GM06990 (cell line): ENCODE measurements at regions not wholly inside any gene's neighbourhood (a gene's known extent, or its start where the extent isn't known, plus 50 kb on each side); places are given as distances from the start of the nearest gene placed in this dataset.

Experiments
- DNase-seq: peaks from one replicate; pipeline ENCODE4 v3.0.0-alpha.2; 2011; ENCODE audit not compliant: insufficient read length; ENCODE audit errors: extremely low read depth
- H3K27me3 ChIP-seq: replicated peaks from 2 replicates; pipeline ENCODE4 v1.6.0; 2011; ENCODE audit warnings: low read length; ENCODE audit not compliant: control insufficient read depth, insufficient read depth
- H3K36me3 ChIP-seq: 2 replicates; pipeline ENCODE4 v1.5.1; 2011; ENCODE audit warnings: low read length; ENCODE audit not compliant: control insufficient read depth, insufficient read depth
- H3K4me3 ChIP-seq: replicated peaks from 2 replicates; pipeline ENCODE4 v1.5.1; 2011; ENCODE audit warnings: low read depth, mild to moderate bottlenecking, control low read depth, low read length
- TF ChIP-seq, protein P1 (sequence below): IDR thresholded peaks from 2 replicates; pipeline ENCODE4 v1.5.1; 2011; ENCODE audit warnings: low read length, control low read depth, mild to moderate bottlenecking, inconsistent platforms; ENCODE audit not compliant: insufficient read depth, poor library complexity, severe bottlenecking

DNA sequence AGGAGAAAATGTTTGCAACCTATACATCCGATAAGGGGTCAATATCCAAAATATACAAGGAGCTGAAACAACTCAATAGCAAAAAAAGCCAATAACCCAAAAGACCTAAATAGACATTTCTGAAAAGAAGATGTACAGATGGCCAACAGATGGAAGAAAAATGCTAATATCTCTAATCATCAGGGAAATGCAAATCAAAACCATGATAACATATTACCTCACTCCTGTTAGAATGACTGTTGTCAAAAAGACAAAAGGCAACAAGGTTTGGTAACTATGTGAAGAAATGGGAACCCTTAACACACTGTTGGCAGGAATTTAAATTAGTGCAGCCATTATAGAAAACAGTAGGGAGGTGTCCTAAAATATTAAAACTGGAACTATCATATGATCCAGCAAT, 74.7 kb downstream of the LEPR start:
- no peaks in the 10 kb centered on the region for H3K27me3 ChIP-seq
- H3K36me3 ChIP-seq, result no peaks in the 10 kb centered on the region
- DNase-seq, result no peak
- TF ChIP-seq, protein P1, sequence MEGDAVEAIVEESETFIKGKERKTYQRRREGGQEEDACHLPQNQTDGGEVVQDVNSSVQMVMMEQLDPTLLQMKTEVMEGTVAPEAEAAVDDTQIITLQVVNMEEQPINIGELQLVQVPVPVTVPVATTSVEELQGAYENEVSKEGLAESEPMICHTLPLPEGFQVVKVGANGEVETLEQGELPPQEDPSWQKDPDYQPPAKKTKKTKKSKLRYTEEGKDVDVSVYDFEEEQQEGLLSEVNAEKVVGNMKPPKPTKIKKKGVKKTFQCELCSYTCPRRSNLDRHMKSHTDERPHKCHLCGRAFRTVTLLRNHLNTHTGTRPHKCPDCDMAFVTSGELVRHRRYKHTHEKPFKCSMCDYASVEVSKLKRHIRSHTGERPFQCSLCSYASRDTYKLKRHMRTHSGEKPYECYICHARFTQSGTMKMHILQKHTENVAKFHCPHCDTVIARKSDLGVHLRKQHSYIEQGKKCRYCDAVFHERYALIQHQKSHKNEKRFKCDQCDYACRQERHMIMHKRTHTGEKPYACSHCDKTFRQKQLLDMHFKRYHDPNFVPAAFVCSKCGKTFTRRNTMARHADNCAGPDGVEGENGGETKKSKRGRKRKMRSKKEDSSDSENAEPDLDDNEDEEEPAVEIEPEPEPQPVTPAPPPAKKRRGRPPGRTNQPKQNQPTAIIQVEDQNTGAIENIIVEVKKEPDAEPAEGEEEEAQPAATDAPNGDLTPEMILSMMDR, result no peak
- H3K4me3 ChIP-seq, result no peak overlapping the region

DNA sequence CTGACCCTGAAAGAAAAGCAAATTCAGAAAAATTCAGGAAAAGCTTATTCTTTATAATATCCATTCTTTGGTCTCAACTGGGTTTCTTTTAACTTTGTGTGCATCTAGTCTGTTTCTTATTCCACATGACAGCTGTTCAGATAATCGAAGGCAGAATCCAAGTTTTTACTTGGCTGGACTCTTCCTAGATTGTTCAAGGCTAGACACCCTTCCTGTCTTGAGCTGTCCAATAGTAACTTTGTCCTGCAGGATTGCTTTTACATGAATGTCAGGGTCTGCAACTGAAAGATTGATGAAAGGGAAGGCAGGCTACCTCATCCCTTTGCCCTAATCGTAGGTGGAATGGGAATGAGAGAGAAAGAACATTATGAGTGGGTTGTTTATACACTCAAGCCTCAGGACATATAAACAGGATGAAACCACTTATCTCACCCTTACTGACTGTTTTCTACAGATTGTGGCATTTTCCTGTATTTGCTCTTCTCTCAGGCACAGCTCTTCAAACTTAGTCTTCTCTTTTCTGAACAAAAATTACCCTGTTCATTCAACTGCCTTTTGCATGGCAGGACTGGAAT, 76.9 kb downstream of the LEPR start:
- TF ChIP-seq, protein P1, result no peak
- no peak overlapping the region for H3K4me3 ChIP-seq
- no peaks in the 10 kb centered on the region for H3K27me3 ChIP-seq
- no peak for DNase-seq
- no peaks in the 10 kb centered on the region for H3K36me3 ChIP-seq

DNA sequence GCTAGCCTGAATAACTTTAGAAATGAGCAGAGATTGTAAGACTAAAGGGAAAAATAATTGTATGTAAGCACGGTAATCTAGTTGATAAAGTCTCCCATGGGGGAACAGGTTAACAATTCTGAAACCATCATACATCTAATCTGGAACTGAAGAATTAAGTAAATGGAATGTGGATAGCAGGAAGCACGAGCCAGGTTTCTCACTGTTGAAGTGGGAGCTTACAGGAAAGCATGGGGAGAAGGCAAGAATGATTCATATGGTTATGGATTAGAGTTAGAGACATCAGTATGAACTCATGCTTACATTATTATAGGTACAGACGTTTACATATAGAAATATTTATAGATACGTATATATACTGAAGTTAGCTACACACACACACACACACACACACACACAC, 83.0 kb downstream of the LEPR start:
- H3K27me3 ChIP-seq, result no peaks in the 10 kb centered on the region
- no peaks in the 10 kb centered on the region for H3K36me3 ChIP-seq
- TF ChIP-seq, protein P1, result no peak
- no peak for DNase-seq
- no peak overlapping the region for H3K4me3 ChIP-seq

DNA sequence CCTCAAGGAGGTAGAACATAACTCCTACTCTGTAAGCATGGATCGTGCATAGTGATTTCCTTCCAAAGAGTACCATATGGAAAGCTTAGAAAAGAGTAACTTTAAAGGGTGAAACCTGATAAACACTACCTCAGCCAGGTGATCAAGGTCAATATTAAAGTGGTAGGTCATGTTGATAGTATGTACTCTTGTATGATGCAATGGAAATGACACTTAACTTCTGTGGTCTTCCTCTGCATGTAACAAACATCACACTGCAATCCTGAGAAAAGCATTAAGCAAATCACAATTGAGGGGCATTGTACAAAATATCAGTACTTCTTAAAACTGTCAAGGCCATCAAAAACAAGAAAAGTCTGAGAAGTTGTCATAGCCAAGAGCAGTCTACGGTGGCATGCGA, 83.8 kb downstream of the LEPR start:
- no peaks in the 10 kb centered on the region for H3K36me3 ChIP-seq
- no peak for DNase-seq
- H3K27me3 ChIP-seq, result no peaks in the 10 kb centered on the region
- H3K4me3 ChIP-seq, result no peak overlapping the region
- TF ChIP-seq, protein P1, result no peak

DNA sequence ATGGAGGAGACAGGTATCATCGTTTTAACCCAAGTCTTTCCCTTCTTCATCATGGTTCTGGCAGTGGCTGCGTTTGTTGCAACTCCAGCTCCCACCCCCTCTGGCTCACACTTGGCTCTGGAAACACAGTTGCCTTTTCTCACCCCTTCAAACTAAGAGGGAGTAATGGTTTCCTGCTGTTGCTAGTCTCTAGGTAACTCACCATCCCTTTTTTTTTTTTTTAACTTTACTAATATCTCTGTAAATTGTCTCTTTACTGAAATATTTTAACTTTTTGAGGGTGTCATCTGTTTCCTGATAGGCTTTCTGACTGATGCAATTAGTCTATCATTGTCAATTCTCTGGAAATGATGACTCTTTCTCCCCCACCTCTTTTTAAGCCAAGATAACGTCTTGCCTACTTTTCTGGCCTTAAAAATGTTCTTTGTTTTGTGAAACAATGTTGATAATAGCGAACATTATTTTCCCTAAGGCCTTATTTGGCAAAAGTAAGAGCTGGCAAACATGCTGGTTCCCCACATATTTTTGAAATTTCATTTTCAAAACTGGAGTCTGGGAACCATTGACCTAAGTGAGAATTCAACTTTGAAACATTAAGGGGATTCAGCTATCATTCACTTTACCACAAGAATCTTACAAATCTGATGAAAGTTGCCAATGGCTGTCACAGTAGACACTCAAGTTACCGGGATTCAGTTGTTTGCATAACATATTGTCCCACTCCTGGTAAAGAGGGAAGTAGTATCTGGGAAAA, 85.3 kb downstream of the LEPR start:
- Histone ChIP-seq H3K36me3 (no peaks in the 10 kb centered on the region), H3K4me3 (no peak overlapping the region), H3K27me3 (no peaks in the 10 kb centered on the region)
- TF ChIP-seq, protein P1, result no peak
- DNase-seq, result no peak

DNA sequence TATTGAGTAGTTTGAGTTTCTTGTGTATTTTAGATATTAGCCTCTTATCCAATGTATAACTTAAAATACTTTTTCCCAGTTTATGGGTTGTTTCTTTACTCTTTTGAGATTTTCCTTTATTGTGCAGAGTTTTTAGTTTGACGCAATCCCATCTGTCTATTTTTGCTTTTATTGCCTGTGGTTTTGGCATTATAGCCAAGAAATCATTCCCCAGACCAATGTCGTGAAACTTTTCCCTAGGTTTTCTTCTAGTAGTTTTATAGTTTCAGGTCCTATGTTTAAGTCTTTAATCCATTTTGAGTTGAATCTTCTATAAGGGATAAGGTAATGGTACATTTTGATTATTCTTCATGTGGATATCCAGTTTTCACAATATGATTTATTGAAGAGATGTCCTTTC, 87.6 kb downstream of the LEPR start:
- Histone ChIP-seq H3K4me3 (no peak overlapping the region), H3K27me3 (no peaks in the 10 kb centered on the region), H3K36me3 (no peaks in the 10 kb centered on the region)
- no peak for DNase-seq
- TF ChIP-seq, protein P1, result no peak
